OCI-LY1 (cell line): ENCODE measurements at regions not wholly inside any gene's neighbourhood (a gene's known extent, or its start where the extent isn't known, plus 50 kb on each side); places are given as distances from the start of the nearest gene placed in this dataset.

Experiments used
- H2AFZ ChIP-seq: fragments of 200-600 bp; sonication (generic), shearing (Covaris generic); 2 replicates; pipeline ENCODE4 v1.6.0; 2014; ENCODE audit warnings: antibody characterized with exemption, mild to moderate bottlenecking, low read length
- H3F3A ChIP-seq: fragments of 200-600 bp; sonication (generic), shearing (Covaris generic); 2 replicates; pipeline ENCODE4 v1.6.0; 2014; ENCODE audit warnings: mild to moderate bottlenecking, antibody characterized with exemption, low read length, moderate library complexity; ENCODE audit not compliant: insufficient read depth
- H3K27ac ChIP-seq: fragments of 200-600 bp; sonication (generic); 2 replicates; pipeline ENCODE4 v1.5.1; 2014; ENCODE audit warnings: low read length, mixed run types, mild to moderate bottlenecking, low read depth; ENCODE audit not compliant: poor library complexity, severe bottlenecking
- H3K27me3 ChIP-seq: fragments of 200-600 bp; sonication (generic); 2 replicates; pipeline ENCODE4 v1.6.0; 2014; ENCODE audit warnings: antibody characterized with exemption, mild to moderate bottlenecking, low read length, moderate library complexity; ENCODE audit not compliant: insufficient read depth
- H3K36me3 ChIP-seq: fragments of 200-600 bp; sonication (generic); 2 replicates; pipeline ENCODE4 v1.6.1; 2014; ENCODE audit warnings: mild to moderate bottlenecking, antibody characterized with exemption, low read length, moderate library complexity, mixed read lengths; ENCODE audit not compliant: insufficient read depth
- H3K4me1 ChIP-seq: fragments of 200-600 bp; sonication (generic); 2 replicates; pipeline ENCODE4 v1.5.1; 2014; ENCODE audit warnings: mild to moderate bottlenecking, low read length, moderate library complexity; ENCODE audit not compliant: insufficient read depth, severe bottlenecking
- H3K4me2 ChIP-seq: fragments of 200-600 bp; sonication (generic), shearing (Covaris generic); 2 replicates; pipeline ENCODE4 v1.6.1; 2014; ENCODE audit warnings: low read length
- H3K4me3 ChIP-seq: fragments of 200-600 bp; sonication (generic); 2 replicates; pipeline ENCODE4 v1.5.1; 2014; ENCODE audit warnings: low read length, low read depth, mild to moderate bottlenecking, mixed read lengths; ENCODE audit not compliant: poor library complexity, severe bottlenecking
- H3K79me2 ChIP-seq: fragments of 200-600 bp; shearing (Covaris generic); 2 replicates; pipeline ENCODE4 v1.6.1; 2016; ENCODE audit warnings: mixed run types, low read length, mixed read lengths; ENCODE audit not compliant: insufficient read depth
- H3K9ac ChIP-seq: fragments of 200-600 bp; sonication (generic), shearing (Covaris generic); 2 replicates; pipeline ENCODE4 v1.6.1; 2014; ENCODE audit warnings: mild to moderate bottlenecking, low read length, mixed read lengths
- H3K9me2 ChIP-seq: fragments of 200-600 bp; sonication (generic), shearing (Covaris generic); 2 replicates; pipeline ENCODE4 v1.6.1; 2014; ENCODE audit warnings: low read depth, mild to moderate bottlenecking, low read length, mixed read lengths
- H3K9me3 ChIP-seq: fragments of 200-600 bp; shearing (Covaris generic); 2 replicates; pipeline ENCODE4 v1.6.1; 2014; ENCODE audit warnings: low read length, mixed read lengths
- H4K20me1 ChIP-seq: fragments of 200-600 bp; sonication (generic), shearing (Covaris generic); 2 replicates; pipeline ENCODE4 v1.6.0; 2016; ENCODE audit warnings: mild to moderate bottlenecking, low read length; ENCODE audit not compliant: insufficient read depth
- CTCF ChIP-seq: fragments of 200-600 bp; sonication (generic), shearing (Covaris generic); IDR thresholded peaks from 2 replicates; pipeline ENCODE4 v1.5.1; 2017; ENCODE audit warnings: mild to moderate bottlenecking, antibody characterized with exemption, low read length, moderate library complexity, mixed read lengths
- EZH2 ChIP-seq: fragments of 200-600 bp; sonication (generic), shearing (Covaris generic); IDR thresholded peaks from 2 replicates; pipeline ENCODE4 v1.8.0; 2017; ENCODE audit warnings: borderline replicate concordance, mixed run types, mild to moderate bottlenecking, antibody characterized with exemption, low read length, moderate library complexity, mixed read lengths

GRCh38 chr5:74422030-74422429 lies 218.5 kb downstream of the ENC1 start:
- Histone ChIP-seq H3K4me1 (no peaks in the 10 kb centered on the region), H3K27ac (no peak overlapping the region), H3K9me3 (no peaks in the 10 kb centered on the region), H3K4me2 (no peak overlapping the region), H3F3A (no peaks in the 10 kb centered on the region), H3K27me3 (no peaks in the 10 kb centered on the region), H3K9me2 (no peaks in the 10 kb centered on the region), H2AFZ (no peak overlapping the region), H4K20me1 (no peaks in the 10 kb centered on the region), H3K9ac (no peak overlapping the region), H3K4me3 (no peak overlapping the region), H3K79me2 (no peaks in the 10 kb centered on the region), H3K36me3 (no peaks in the 10 kb centered on the region)
- no peak for TF ChIP-seq CTCF
- no peak for TF ChIP-seq EZH2

DNA sequence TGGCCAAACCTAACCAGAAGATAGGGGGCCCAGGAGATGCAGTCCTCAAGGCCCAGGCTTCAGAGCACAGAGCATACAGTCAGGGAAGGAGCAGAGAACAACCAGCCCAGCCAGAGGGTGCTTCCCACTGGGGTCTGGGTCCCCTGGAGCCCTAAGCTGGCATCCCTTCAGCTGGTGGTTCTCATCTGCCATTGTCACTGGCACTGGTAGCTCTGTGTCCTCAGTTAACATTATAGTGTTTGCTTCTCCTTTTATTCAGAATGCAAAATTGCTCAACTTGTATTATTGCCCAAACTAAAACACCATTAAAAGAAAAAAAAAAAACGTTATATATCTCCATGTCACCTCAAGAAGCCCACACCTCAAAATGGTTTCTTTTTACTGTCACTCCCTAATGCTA lies 219.2 kb downstream of the ENC1 start:
- TF ChIP-seq CTCF (no peak), EZH2 (no peak)
- H3K27me3 ChIP-seq = no peaks in the 10 kb centered on the region
- no peak overlapping the region for H3K9ac ChIP-seq
- no peaks in the 10 kb centered on the region for H3K9me3 ChIP-seq
- H3K4me3 ChIP-seq = no peak overlapping the region
- no peak overlapping the region for H3K27ac ChIP-seq
- H3K4me1 ChIP-seq = no peaks in the 10 kb centered on the region
- H3K79me2 ChIP-seq = no peaks in the 10 kb centered on the region
- H3F3A ChIP-seq = no peaks in the 10 kb centered on the region
- no peaks in the 10 kb centered on the region for H3K9me2 ChIP-seq
- no peaks in the 10 kb centered on the region for H4K20me1 ChIP-seq
- H2AFZ ChIP-seq = no peak overlapping the region
- no peak overlapping the region for H3K4me2 ChIP-seq
- H3K36me3 ChIP-seq = no peaks in the 10 kb centered on the region

GRCh38 chr5:74420947-74421346 lies 219.6 kb downstream of the ENC1 start:
- Histone ChIP-seq H3F3A (no peaks in the 10 kb centered on the region), H3K4me2 (no peak overlapping the region), H2AFZ (no peak overlapping the region), H3K27ac (no peak overlapping the region), H3K9ac (no peak overlapping the region), H3K4me3 (no peak overlapping the region), H4K20me1 (no peaks in the 10 kb centered on the region), H3K36me3 (no peaks in the 10 kb centered on the region), H3K79me2 (no peaks in the 10 kb centered on the region), H3K9me3 (no peaks in the 10 kb centered on the region), H3K4me1 (no peaks in the 10 kb centered on the region), H3K27me3 (no peaks in the 10 kb centered on the region), H3K9me2 (no peaks in the 10 kb centered on the region)
- TF ChIP-seq EZH2 = no peak
- no peak for TF ChIP-seq CTCF
